ENCODE measurements at regions not wholly inside any gene's neighbourhood (a gene's known extent, or its start where the extent isn't known, plus 50 kb on each side); places are given as distances from the start of the nearest gene placed in this dataset.

- H3K4me1 ChIP-seq (ENCODE audit: control insufficient read depth in 2 of 3, insufficient read depth in 2 of 3, low read depth in 1 of 3, low read length in 3 of 3): no peaks in the 10 kb centered on the region
- no peak overlapping the region for H3K4me3 ChIP-seq (ENCODE audit: low read length in 3 of 3)
- intact Hi-C loops (cut with DNase I): no loop called here
- no peak for DNase-seq
- TF ChIP-seq, protein P1, sequence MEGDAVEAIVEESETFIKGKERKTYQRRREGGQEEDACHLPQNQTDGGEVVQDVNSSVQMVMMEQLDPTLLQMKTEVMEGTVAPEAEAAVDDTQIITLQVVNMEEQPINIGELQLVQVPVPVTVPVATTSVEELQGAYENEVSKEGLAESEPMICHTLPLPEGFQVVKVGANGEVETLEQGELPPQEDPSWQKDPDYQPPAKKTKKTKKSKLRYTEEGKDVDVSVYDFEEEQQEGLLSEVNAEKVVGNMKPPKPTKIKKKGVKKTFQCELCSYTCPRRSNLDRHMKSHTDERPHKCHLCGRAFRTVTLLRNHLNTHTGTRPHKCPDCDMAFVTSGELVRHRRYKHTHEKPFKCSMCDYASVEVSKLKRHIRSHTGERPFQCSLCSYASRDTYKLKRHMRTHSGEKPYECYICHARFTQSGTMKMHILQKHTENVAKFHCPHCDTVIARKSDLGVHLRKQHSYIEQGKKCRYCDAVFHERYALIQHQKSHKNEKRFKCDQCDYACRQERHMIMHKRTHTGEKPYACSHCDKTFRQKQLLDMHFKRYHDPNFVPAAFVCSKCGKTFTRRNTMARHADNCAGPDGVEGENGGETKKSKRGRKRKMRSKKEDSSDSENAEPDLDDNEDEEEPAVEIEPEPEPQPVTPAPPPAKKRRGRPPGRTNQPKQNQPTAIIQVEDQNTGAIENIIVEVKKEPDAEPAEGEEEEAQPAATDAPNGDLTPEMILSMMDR (IDR thresholded peaks at IDR 0.05; ENCODE audit: borderline replicate concordance, extremely low read depth, insufficient read depth): no peak
- H3K36me3 ChIP-seq (ENCODE audit: control insufficient read depth in 2 of 3, insufficient read depth in 3 of 3, low read length in 3 of 3): no peaks in the 10 kb centered on the region
- no peak overlapping the region for H3K9ac ChIP-seq (ENCODE audit: low read length in 3 of 3)
- peaks cover 0 to 7% (median 0%) of the 10 kb centered on the region in 3 donors for H3K9me3 ChIP-seq (ENCODE audit: control insufficient read depth in 2 of 3, insufficient read depth in 1 of 3, low read length in 3 of 3)
- no peak for FAIRE-seq
- no peak overlapping the region for H3K27ac ChIP-seq (ENCODE audit: low read depth in 2 of 2, low read length in 2 of 2)
- H3K27me3 ChIP-seq (ENCODE audit: control insufficient read depth, insufficient read depth, low read length): no peaks in the 10 kb centered on the region
Measured at GRCh38 chr2:215771241-215771640, 242.1 kb downstream of the MREG start.

GRCh38 chr2:215770668-215771067 lies 242.7 kb downstream of the MREG start:
- H3K9me3 ChIP-seq (ENCODE audit: control insufficient read depth in 2 of 3, insufficient read depth in 1 of 3, low read length in 3 of 3): peaks cover 0 to 7% (median 0%) of the 10 kb centered on the region in 3 donors
- no peak overlapping the region for H3K4me3 ChIP-seq (ENCODE audit: low read length in 3 of 3)
- FAIRE-seq: no peak

DNA sequence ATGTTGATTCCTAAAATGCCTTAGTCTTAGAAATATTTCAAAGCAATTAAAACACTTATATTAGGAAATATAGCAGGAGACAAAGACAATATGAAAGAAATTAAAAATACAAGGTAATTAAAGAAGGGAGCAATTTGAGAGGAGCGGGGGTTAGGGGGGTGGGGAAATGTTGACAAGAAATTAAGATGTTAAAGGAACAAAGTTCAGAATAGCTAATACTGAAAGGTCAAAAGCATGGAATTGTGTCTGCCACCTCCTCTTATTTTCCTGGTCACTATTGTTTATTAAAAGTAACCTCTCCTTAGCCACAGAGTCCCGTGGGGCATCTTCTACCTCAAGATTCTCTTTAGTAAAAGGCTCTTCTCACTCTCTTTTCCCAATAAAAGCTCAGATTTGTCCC lies 244.1 kb downstream of the MREG start:
- no peak for FAIRE-seq
- intact Hi-C loops (cut with DNase I): no loop called here

More at GRCh38 chr2:215770668-215771067, 242.7 kb downstream of the MREG start:
- DNase-seq: no peak
- no peaks in the 10 kb centered on the region for H3K27me3 ChIP-seq (ENCODE audit: control insufficient read depth, insufficient read depth, low read length)
- H3K4me1 ChIP-seq (ENCODE audit: control insufficient read depth in 2 of 3, insufficient read depth in 2 of 3, low read depth in 1 of 3, low read length in 3 of 3): no peaks in the 10 kb centered on the region
- intact Hi-C loops (cut with DNase I): no loop called here
- no peak overlapping the region for H3K9ac ChIP-seq (ENCODE audit: low read length in 3 of 3)
- no peaks in the 10 kb centered on the region for H3K36me3 ChIP-seq (ENCODE audit: control insufficient read depth in 2 of 3, insufficient read depth in 3 of 3, low read length in 3 of 3)
- TF ChIP-seq, protein P1 (IDR thresholded peaks at IDR 0.05; ENCODE audit: borderline replicate concordance, extremely low read depth, insufficient read depth): no peak
- no peak overlapping the region for H3K27ac ChIP-seq (ENCODE audit: low read depth in 2 of 2, low read length in 2 of 2)

More for the DNA sequence above, 244.1 kb downstream of the MREG start:
- H3K9ac ChIP-seq (ENCODE audit: low read length in 3 of 3): no peak overlapping the region
- H3K27me3 ChIP-seq (ENCODE audit: control insufficient read depth, insufficient read depth, low read length): no peaks in the 10 kb centered on the region
- H3K4me1 ChIP-seq (ENCODE audit: control insufficient read depth in 2 of 3, insufficient read depth in 2 of 3, low read depth in 1 of 3, low read length in 3 of 3): no peaks in the 10 kb centered on the region
- TF ChIP-seq, protein P1 (IDR thresholded peaks at IDR 0.05; ENCODE audit: borderline replicate concordance, extremely low read depth, insufficient read depth): no peak
- no peaks in the 10 kb centered on the region for H3K36me3 ChIP-seq (ENCODE audit: control insufficient read depth in 2 of 3, insufficient read depth in 3 of 3, low read length in 3 of 3)
- no peak overlapping the region for H3K4me3 ChIP-seq (ENCODE audit: low read length in 3 of 3)
- no peak for DNase-seq
- peaks cover 0 to 7% (median 0%) of the 10 kb centered on the region in 3 donors for H3K9me3 ChIP-seq (ENCODE audit: control insufficient read depth in 2 of 3, insufficient read depth in 1 of 3, low read length in 3 of 3)
- H3K27ac ChIP-seq (ENCODE audit: low read depth in 2 of 2, low read length in 2 of 2): no peak overlapping the region
